ENCODE measurements at regions not wholly inside any gene's neighbourhood (a gene's known extent, or its start where the extent isn't known, plus 50 kb on each side); places are given as distances from the start of the nearest gene placed in this dataset.

DNA sequence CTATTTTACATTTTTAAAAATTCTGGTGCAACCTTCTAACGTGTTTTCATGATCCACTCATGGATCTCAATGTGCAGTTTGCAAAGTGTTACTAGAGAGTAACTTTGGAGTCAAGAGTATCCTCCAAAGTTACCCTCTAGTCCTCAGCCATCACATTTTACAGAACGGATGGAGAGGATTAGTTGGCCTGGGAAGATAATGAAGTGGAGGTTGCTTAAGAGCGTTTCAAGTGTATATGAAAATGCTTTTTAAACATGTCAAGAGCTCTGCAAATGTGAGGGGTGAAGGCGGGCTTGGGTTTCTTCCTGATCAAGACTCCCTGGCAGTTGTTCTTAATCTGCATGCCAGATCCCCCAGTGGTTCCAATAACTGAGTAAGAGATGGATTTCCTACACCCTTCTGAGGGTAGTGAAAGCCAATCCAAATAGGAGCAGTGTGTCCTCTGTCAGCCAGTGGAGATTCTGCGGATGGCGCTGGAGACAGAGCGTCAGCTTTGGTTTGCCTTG is 299.4 kb upstream of the NPVF start:
- Histone ChIP-seq H3K4me1 (ENCODE audit: insufficient read depth, low read length) (no peaks in the 10 kb centered on the region), H3K27me3 (ENCODE audit: control insufficient read depth in 1 of 2, insufficient read depth in 2 of 2, low read length in 2 of 2) (no peaks in the 10 kb centered on the region), H3K4me3 (ENCODE audit: low read length) (no peak overlapping the region), H3K27ac (ENCODE audit: low read depth in 1 of 2, low read length in 2 of 2) (no peak overlapping the region), H3K36me3 (ENCODE audit: insufficient read depth, low read length) (no peaks in the 10 kb centered on the region), H3K9me3 (ENCODE audit: control insufficient read depth in 1 of 2, insufficient read depth in 1 of 2, low read length in 2 of 2) (peaks cover 0 to 3% of the 10 kb centered on the region in 2 experiments)
- Mint-ChIP-seq H3K36me3 (ENCODE audit: low read depth) (no peaks in the 10 kb centered on the region), H3K4me1 (ENCODE audit: low read depth) (peaks cover 8% of the 10 kb centered on the region), H3K27ac (no peak overlapping the region), H3K9me3 (peaks cover 4% of the 10 kb centered on the region), H3K27me3 (peaks cover 7% of the 10 kb centered on the region), H3K4me3 (no peak overlapping the region)
- ChIA-PET POLR2A (no interaction called here), CTCF (interaction anchor here (0.8 kb wide), 1 partner anchor 41 kb away, joined by 3 read pairs; no protein-coding TSS in a partner anchor)
- DNase-seq = no peak
- TF ChIP-seq, protein P1, sequence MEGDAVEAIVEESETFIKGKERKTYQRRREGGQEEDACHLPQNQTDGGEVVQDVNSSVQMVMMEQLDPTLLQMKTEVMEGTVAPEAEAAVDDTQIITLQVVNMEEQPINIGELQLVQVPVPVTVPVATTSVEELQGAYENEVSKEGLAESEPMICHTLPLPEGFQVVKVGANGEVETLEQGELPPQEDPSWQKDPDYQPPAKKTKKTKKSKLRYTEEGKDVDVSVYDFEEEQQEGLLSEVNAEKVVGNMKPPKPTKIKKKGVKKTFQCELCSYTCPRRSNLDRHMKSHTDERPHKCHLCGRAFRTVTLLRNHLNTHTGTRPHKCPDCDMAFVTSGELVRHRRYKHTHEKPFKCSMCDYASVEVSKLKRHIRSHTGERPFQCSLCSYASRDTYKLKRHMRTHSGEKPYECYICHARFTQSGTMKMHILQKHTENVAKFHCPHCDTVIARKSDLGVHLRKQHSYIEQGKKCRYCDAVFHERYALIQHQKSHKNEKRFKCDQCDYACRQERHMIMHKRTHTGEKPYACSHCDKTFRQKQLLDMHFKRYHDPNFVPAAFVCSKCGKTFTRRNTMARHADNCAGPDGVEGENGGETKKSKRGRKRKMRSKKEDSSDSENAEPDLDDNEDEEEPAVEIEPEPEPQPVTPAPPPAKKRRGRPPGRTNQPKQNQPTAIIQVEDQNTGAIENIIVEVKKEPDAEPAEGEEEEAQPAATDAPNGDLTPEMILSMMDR (IDR thresholded peaks at IDR 0.05) = no peak
- ATAC-seq (ENCODE audit: poor library complexity) = no peak
- intact Hi-C loops (cut with DNase I, micrococcal nuclease) = no loop called here

DNA sequence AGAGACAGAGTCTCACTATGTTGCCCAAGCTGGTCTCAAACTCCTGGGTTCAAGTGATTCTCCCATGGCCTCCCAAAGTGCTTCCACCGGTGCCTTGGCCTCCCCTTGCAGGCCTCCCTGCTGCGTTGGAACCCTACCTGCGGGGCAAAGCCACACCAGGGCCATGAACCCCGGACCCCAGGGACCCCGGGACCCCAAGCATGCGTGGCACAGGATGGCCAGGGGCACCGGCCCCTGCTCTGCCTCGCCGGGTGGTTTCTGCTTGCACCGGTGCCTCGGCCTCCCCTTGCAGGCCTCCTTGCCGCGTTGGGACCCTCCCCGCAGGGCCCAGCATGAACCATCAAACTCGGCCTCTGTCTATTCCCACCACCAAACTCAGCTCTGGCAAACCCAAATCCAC is 301.0 kb upstream of the NPVF start:
- H3K36me3 Mint-ChIP-seq (ENCODE audit: low read depth) = no peaks in the 10 kb centered on the region
- intact Hi-C loops (cut with DNase I, micrococcal nuclease) = no loop called here

DNA sequence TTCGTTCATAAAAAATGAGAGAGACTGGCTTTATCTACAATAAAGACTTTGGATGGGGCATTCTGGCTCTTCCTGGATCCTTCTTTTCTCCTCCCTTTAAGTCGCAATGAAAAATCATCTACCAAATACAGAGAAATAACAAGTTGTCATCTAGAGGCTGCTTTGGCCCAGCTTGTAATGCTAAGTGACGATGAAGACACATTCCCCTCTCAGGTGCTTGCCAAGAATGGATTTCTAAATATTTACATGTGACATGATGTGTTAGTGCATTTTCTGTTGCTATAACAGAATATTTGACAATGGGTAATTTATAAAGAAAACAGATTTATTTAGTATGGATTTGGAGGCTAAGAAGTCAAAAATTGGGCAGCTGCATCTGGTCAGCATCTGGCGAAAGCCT is 308.6 kb upstream of the NPVF start:
- no peak for DNase-seq
- H3K4me1 ChIP-seq (ENCODE audit: insufficient read depth, low read length) = no peaks in the 10 kb centered on the region
- no peak overlapping the region for H3K27ac Mint-ChIP-seq
- intact Hi-C loops (cut with DNase I, micrococcal nuclease) = no loop called here
- no peaks in the 10 kb centered on the region for H3K9me3 Mint-ChIP-seq
- POLR2A ChIA-PET = no interaction called here
- no peak overlapping the region for H3K27ac ChIP-seq (ENCODE audit: low read depth in 1 of 2, low read length in 2 of 2)
- H3K27me3 ChIP-seq (ENCODE audit: control insufficient read depth in 1 of 2, insufficient read depth in 2 of 2, low read length in 2 of 2) = no peaks in the 10 kb centered on the region
- no peak overlapping the region for H3K4me3 ChIP-seq (ENCODE audit: low read length)
- ATAC-seq (ENCODE audit: poor library complexity) = no peak
- H3K27me3 Mint-ChIP-seq = peaks cover 6% of the 10 kb centered on the region
- TF ChIP-seq, protein P1 (IDR thresholded peaks at IDR 0.05) = no peak
- H3K4me1 Mint-ChIP-seq (ENCODE audit: low read depth) = peaks cover 11% of the 10 kb centered on the region
- no peaks in the 10 kb centered on the region for H3K9me3 ChIP-seq (ENCODE audit: control insufficient read depth in 1 of 2, insufficient read depth in 1 of 2, low read length in 2 of 2)
- no peak overlapping the region for H3K4me3 Mint-ChIP-seq
- H3K36me3 ChIP-seq (ENCODE audit: insufficient read depth, low read length) = no peaks in the 10 kb centered on the region
- H3K36me3 Mint-ChIP-seq (ENCODE audit: low read depth) = no peaks in the 10 kb centered on the region
- CTCF ChIA-PET = no interaction called here

More for the DNA sequence above, 301.0 kb upstream of the NPVF start:
- DNase-seq = no peak
- Mint-ChIP-seq H3K27ac (no peak overlapping the region), H3K9me3 (no peaks in the 10 kb centered on the region), H3K27me3 (peaks cover 7% of the 10 kb centered on the region), H3K4me3 (no peak overlapping the region), H3K4me1 (ENCODE audit: low read depth) (no peaks in the 10 kb centered on the region)
- no peak for ATAC-seq (ENCODE audit: poor library complexity)
- Histone ChIP-seq H3K4me3 (ENCODE audit: low read length) (no peak overlapping the region), H3K4me1 (ENCODE audit: insufficient read depth, low read length) (no peaks in the 10 kb centered on the region), H3K27me3 (ENCODE audit: control insufficient read depth in 1 of 2, insufficient read depth in 2 of 2, low read length in 2 of 2) (no peaks in the 10 kb centered on the region), H3K36me3 (ENCODE audit: insufficient read depth, low read length) (no peaks in the 10 kb centered on the region), H3K9me3 (ENCODE audit: control insufficient read depth in 1 of 2, insufficient read depth in 1 of 2, low read length in 2 of 2) (peaks cover 0 to 3% of the 10 kb centered on the region in 2 experiments), H3K27ac (ENCODE audit: low read depth in 1 of 2, low read length in 2 of 2) (no peak overlapping the region)
- ChIA-PET POLR2A (no interaction called here), CTCF (no interaction called here)
- TF ChIP-seq, protein P1 (IDR thresholded peaks at IDR 0.05) = no peak
